DOHH2 (cell line): ENCODE measurements at regions not wholly inside any gene's neighbourhood (a gene's known extent, or its start where the extent isn't known, plus 50 kb on each side); places are given as distances from the start of the nearest gene placed in this dataset.

Experiments used
- EZH2phosphoT487 ChIP-seq: fragments of 200-600 bp; sonication (generic); IDR thresholded peaks from 2 replicates; pipeline ENCODE4 v1.6.1; 2017; ENCODE audit warnings: borderline replicate concordance, mild to moderate bottlenecking, antibody characterized with exemption, low read length, moderate library complexity, mixed read lengths
- TF ChIP-seq, protein P1 (sequence below): fragments of 200-600 bp; sonication (generic); IDR thresholded peaks from one replicate; pipeline ENCODE4 v1.5.1; 2014; ENCODE audit warnings: antibody characterized with exemption, mild to moderate bottlenecking, low read depth, low read length; ENCODE audit not compliant: poor library complexity, severe bottlenecking

DNA sequence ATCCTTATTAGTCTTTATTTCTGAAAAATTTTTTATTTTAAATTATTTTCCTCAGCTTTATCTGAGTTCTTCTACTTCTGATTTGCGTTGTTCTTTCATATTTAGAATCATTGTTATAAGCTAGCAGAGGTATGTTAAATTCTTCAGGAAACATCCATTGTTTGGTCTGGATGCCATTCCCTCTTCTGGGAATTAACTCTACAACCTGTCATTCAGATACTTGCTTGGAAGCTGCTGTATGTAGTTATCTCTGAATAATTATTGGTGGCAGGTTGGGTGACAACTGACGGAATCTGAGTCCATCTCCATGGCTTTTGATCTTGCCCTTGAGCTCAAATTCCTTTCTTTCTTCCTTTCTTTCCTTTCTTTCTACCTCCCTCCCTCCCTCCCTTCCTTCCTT is 61.9 kb downstream of the DDIT4L start:
- TF ChIP-seq, protein P1, sequence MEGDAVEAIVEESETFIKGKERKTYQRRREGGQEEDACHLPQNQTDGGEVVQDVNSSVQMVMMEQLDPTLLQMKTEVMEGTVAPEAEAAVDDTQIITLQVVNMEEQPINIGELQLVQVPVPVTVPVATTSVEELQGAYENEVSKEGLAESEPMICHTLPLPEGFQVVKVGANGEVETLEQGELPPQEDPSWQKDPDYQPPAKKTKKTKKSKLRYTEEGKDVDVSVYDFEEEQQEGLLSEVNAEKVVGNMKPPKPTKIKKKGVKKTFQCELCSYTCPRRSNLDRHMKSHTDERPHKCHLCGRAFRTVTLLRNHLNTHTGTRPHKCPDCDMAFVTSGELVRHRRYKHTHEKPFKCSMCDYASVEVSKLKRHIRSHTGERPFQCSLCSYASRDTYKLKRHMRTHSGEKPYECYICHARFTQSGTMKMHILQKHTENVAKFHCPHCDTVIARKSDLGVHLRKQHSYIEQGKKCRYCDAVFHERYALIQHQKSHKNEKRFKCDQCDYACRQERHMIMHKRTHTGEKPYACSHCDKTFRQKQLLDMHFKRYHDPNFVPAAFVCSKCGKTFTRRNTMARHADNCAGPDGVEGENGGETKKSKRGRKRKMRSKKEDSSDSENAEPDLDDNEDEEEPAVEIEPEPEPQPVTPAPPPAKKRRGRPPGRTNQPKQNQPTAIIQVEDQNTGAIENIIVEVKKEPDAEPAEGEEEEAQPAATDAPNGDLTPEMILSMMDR, result no peak
- no peak for TF ChIP-seq EZH2phosphoT487
